GM12891 (cell line): ENCODE measurements at regions not wholly inside any gene's neighbourhood (a gene's known extent, or its start where the extent isn't known, plus 50 kb on each side); places are given as distances from the start of the nearest gene placed in this dataset.
"Not testable (repeated sequence)": the region's sequence is repeated elsewhere in the genome, so short reads cannot be mapped to it uniquely, and the experiment has no call there.

ENCODE experiments used
- DNase-seq: peaks from one replicate; pipeline ENCODE4 v3.0.0; 2011; ENCODE audit warnings: low spot score; ENCODE audit not compliant: insufficient read length
- FAIRE-seq: peaks from 2 replicates; lab custom pipeline; 2011; peaks lifted over from hg19 to GRCh38; lab: Jason Lieb, UNC
- PAX5 ChIP-seq: IDR thresholded peaks from 2 replicates; pipeline ENCODE4 v1.6.1; 2011; ENCODE audit warnings: low read length, moderate library complexity, mild to moderate bottlenecking; ENCODE audit not compliant: insufficient read depth, severe bottlenecking
- POLR2A ChIP-seq: IDR thresholded peaks from 2 replicates; pipeline ENCODE4 v1.6.1; 2011; ENCODE audit warnings: low read depth, low read length, control low read depth
- POLR2AphosphoS5 ChIP-seq: IDR thresholded peaks from 2 replicates; pipeline ENCODE4 v1.6.1; 2011; ENCODE audit warnings: low read depth, low read length, control low read depth
- POU2F2 ChIP-seq: IDR thresholded peaks from 2 replicates; pipeline ENCODE4 v1.6.1; 2011; ENCODE audit warnings: low read depth, mild to moderate bottlenecking, control low read depth, low read length, moderate library complexity
- SPI1 ChIP-seq: IDR thresholded peaks from 2 replicates; pipeline ENCODE4 v1.6.1; 2011; ENCODE audit warnings: low read depth, low read length, control low read depth
- TAF1 ChIP-seq: IDR thresholded peaks from 2 replicates; pipeline ENCODE4 v1.6.1; 2011; ENCODE audit warnings: low read depth, low read length, control low read depth

- FAIRE-seq (no peak), DNase-seq (no peak)
- TF ChIP-seq POU2F2 (no peak), POLR2AphosphoS5 (no peak), POLR2A (no peak), SPI1 (no peak), PAX5 (no peak), TAF1 (no peak)
These were observed 587.2 kb downstream of the EPM2A start for GRCh38 chr6:145147981-145148749.

GRCh38 chr6:145148776-145149175 is 586.5 kb downstream of the EPM2A start:
- no peak for DNase-seq
- FAIRE-seq, result no peak
- no peak for TF ChIP-seq POLR2AphosphoS5
- TF ChIP-seq POLR2A, result no peak
- TF ChIP-seq TAF1, result no peak
- TF ChIP-seq POU2F2, result no peak

- no peak for FAIRE-seq
- DNase-seq, result no peak
- TF ChIP-seq TAF1, result no peak
- no peak for TF ChIP-seq PAX5
- no peak for TF ChIP-seq POU2F2
- TF ChIP-seq POLR2A, result no peak
- TF ChIP-seq SPI1, result no peak
- no peak for TF ChIP-seq POLR2AphosphoS5
These were observed 583.7 kb downstream of the EPM2A start for GRCh38 chr6:145151624-145152023.

GRCh38 chr6:145153495-145153894 is 581.8 kb downstream of the EPM2A start:
- TF ChIP-seq PAX5, result no peak
- no peak for TF ChIP-seq POU2F2
- no peak for TF ChIP-seq POLR2AphosphoS5
- TF ChIP-seq TAF1, result no peak
- no peak for TF ChIP-seq SPI1
- TF ChIP-seq POLR2A, result no peak
- FAIRE-seq, result no peak
- DNase-seq, result no peak

- DNase-seq, result no peak
- no peak for TF ChIP-seq SPI1
- TF ChIP-seq POU2F2, result no peak
- TF ChIP-seq TAF1, result no peak
- TF ChIP-seq PAX5, result no peak
- TF ChIP-seq POLR2A, result no peak
- no peak for TF ChIP-seq POLR2AphosphoS5
- FAIRE-seq, result no peak
These were observed 579.9 kb downstream of the EPM2A start for GRCh38 chr6:145155411-145155810.

GRCh38 chr6:145155873-145156782 is 579.2 kb downstream of the EPM2A start:
- FAIRE-seq, result no peak
- TF ChIP-seq POLR2A, result no peak
- peak; percentile 69 for TF ChIP-seq SPI1
- DNase-seq, result no peak

GRCh38 chr6:145158636-145159035 is 576.7 kb downstream of the EPM2A start:
- not testable (repeated sequence) for FAIRE-seq, DNase-seq

GRCh38 chr6:145159921-145160320 is 575.4 kb downstream of the EPM2A start:
- FAIRE-seq (no peak), DNase-seq (no peak)
- no peak for TF ChIP-seq POU2F2
- no peak for TF ChIP-seq SPI1
- TF ChIP-seq PAX5, result no peak
- TF ChIP-seq POLR2A, result no peak
- TF ChIP-seq POLR2AphosphoS5, result no peak
- no peak for TF ChIP-seq TAF1

- DNase-seq (no peak), FAIRE-seq (no peak)
- TF ChIP-seq POU2F2 (no peak), POLR2AphosphoS5 (no peak), POLR2A (no peak), PAX5 (no peak), TAF1 (no peak)
These were observed 573.8 kb downstream of the EPM2A start for GRCh38 chr6:145161501-145161900.

GRCh38 chr6:145169726-145170224 is 565.5 kb downstream of the EPM2A start:
- no peak for FAIRE-seq
- DNase-seq, result no peak
- TF ChIP-seq POLR2AphosphoS5 (no peak), TAF1 (no peak), POLR2A (no peak), PAX5 (no peak), POU2F2 (no peak), SPI1 (no peak)
